Neural cell (in vitro differentiated cells): ENCODE measurements at regions not wholly inside any gene's neighbourhood (a gene's known extent, or its start where the extent isn't known, plus 50 kb on each side); places are given as distances from the start of the nearest gene placed in this dataset.

Source experiments
- CTCF ChIP-seq: fragments of 450-650 bp; IDR thresholded peaks from 2 replicates; pipeline ENCODE4 v1.5.1; 2014; ENCODE audit warnings: antibody characterized with exemption, mild to moderate bottlenecking, moderate library complexity; ENCODE audit not compliant: poor library complexity, severe bottlenecking
- EP300 ChIP-seq: fragments of 450-650 bp; conservative IDR thresholded peaks from 2 replicates; pipeline ENCODE4 v1.6.1; 2014; ENCODE audit warnings: antibody characterized with exemption, mild to moderate bottlenecking, moderate library complexity; ENCODE audit not compliant: poor library complexity, severe bottlenecking
- EZH2 ChIP-seq: fragments of 200-600, 300-800 bp; shearing (Covaris generic), sonication (generic); IDR thresholded peaks from 2 replicates; pipeline ENCODE4 v1.6.1; 2014; ENCODE audit warnings: antibody characterized with exemption, low read length, borderline replicate concordance, mild to moderate bottlenecking; ENCODE audit not compliant: insufficient read depth, poor library complexity, severe bottlenecking
- MXI1 ChIP-seq: fragments of 450-650 bp; conservative IDR thresholded peaks from 2 replicates; pipeline ENCODE4 v1.6.1; 2014; ENCODE audit warnings: antibody characterized with exemption, mild to moderate bottlenecking; ENCODE audit not compliant: poor library complexity, severe bottlenecking
- POLR2AphosphoS5 ChIP-seq: IDR thresholded peaks from 2 replicates; pipeline ENCODE4 v1.6.1; 2012
- RAD21 ChIP-seq: fragments of 450-650 bp; conservative IDR thresholded peaks from 2 replicates; pipeline ENCODE4 v1.6.1; 2014; ENCODE audit warnings: antibody characterized with exemption, mild to moderate bottlenecking, moderate library complexity
- REST ChIP-seq: IDR thresholded peaks from 2 replicates; pipeline ENCODE4 v1.6.1; 2012; ENCODE audit warnings: borderline replicate concordance
- SMC3 ChIP-seq: fragments of 450-650 bp; conservative IDR thresholded peaks from 2 replicates; pipeline ENCODE4 v1.6.1; 2014; ENCODE audit warnings: antibody characterized with exemption, mild to moderate bottlenecking, moderate library complexity; ENCODE audit not compliant: poor library complexity
- TAF1 ChIP-seq: IDR thresholded peaks from 2 replicates; pipeline ENCODE4 v1.6.1; 2012; ENCODE audit warnings: low read depth

- TF ChIP-seq EP300 = no peak
- TF ChIP-seq CTCF = no peak
- TF ChIP-seq RAD21 = no peak
- TF ChIP-seq TAF1 = no peak
- no peak for TF ChIP-seq EZH2
- TF ChIP-seq SMC3 = no peak
- no peak for TF ChIP-seq POLR2AphosphoS5
- TF ChIP-seq REST = no peak
- TF ChIP-seq MXI1 = no peak
These were observed 132.8 kb upstream of the S100G start for GRCh38 chrX:16517039-16517605.
